Stimulated activated CD8-positive, alpha-beta memory T cell treated with anti-CD3 and anti-CD28 coated beads, Interleukin-7, amount 100 ng/mL, for 1 hour (primary cell): ENCODE measurements at regions not wholly inside any gene's neighbourhood (a gene's known extent, or its start where the extent isn't known, plus 50 kb on each side); places are given as distances from the start of the nearest gene placed in this dataset.

Experiments used
- DNase-seq, 2 donors: peaks; one replicate each; pipeline ENCODE4 v3.0.0-alpha.2; 2020; ENCODE audit warnings: low read depth in 2 of 2

DNA sequence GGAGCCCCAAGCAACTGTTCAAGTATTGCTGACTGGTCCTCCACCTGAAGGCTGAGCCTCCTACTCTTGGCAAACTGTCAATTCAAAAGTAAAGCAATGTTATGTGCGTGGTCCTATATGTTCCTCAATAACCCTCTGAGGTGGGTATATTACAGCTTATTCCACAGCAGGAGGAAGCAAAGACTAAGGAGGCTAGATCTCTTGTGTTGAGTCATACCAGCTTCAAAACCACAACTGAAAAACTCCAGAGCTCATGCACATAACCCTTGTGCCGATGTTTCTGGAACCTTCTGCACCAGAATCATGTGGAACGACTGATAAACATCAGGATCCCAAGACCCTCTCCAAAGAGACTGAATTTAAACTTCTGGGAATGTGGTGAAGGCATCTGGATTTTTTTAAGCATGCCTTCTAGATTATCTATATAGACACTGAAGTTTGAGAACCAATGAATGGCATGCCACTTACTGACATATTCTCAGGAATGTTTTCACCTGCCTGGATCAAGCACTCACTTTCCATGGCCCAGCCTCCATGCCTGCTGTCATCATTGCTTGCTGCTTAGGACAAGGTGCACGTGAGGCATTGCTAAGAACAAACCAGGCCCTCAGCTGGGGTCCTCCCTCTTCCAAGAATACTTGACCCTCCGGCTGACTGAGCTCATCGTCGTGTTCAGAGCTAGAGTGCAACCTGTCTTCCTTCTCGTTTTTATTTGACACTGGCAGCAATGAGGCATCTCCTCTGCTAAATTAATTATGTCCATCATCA is 194.7 kb downstream of the BCL11B start:
- DNase-seq = no peak

DNA sequence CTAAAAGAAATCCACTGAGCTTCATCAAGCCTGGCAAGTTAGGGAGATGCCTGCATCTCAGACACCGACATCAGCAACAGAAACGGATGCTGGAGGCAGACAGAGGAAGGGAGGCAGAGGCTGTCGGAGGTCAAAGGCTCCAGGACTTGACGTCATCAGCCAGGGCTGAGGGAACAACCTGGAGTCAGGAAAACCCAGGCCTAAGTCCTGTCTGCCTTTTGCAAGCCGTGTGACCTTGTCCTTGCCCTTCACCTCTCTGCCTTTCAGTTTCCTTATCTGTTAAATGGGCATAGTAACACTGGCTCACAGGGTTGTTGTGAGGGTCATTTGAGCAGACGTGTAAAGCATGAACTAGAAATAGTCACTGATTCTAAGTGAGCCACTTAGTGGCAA is 194.2 kb downstream of the BCL11B start:
- DNase-seq = no peak

DNA sequence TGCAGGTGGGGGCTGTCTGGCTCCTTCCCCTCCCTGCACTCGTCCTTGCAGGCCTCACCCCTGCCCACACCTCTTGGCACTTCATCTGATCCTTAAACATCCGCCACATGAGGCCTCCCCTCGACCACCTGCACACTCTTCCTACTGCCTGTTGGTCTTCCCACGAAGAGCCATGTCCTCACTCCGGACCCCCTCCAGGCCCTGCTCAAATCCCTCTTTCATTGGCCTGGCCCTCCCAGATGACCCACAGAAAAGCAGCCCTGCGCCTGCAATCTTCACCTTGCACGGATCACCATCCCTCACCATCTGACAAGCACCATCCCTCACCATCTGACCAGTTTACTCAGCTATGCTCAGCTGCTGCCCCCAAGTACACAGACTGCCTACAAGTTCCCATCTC is 193.6 kb downstream of the BCL11B start:
- DNase-seq = no peak

DNA sequence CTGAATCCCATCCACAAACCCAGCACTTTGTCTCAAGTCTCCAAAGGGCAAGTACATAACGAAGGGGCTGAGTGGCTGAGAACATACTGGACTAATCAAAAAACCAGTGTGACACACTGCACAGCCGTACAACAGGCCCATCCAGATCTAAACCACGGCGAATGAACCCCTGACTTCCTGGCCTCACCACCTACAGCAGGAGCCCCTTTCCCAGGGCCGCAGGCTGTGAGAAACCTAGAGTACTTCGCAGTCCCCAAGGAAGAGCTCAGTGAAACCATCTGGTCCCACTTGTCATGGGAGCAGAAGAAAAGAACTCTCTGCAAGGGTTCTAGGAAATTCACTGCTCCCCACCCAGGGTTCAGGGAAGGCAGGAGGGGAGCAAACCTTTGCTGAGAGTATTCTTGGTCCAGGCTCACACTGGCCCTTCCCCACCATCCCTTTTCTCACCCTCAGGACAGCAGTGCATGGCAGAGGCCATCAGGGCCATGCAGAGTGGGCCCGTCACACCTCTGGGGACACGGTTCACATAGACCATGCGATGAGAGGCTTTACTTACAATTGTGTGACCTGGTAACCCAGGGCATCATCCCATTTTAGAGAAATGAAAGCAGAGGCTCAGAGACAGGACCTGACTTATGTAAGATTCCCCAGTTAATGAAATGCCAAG is 192.8 kb downstream of the BCL11B start:
- no peak for DNase-seq

DNA sequence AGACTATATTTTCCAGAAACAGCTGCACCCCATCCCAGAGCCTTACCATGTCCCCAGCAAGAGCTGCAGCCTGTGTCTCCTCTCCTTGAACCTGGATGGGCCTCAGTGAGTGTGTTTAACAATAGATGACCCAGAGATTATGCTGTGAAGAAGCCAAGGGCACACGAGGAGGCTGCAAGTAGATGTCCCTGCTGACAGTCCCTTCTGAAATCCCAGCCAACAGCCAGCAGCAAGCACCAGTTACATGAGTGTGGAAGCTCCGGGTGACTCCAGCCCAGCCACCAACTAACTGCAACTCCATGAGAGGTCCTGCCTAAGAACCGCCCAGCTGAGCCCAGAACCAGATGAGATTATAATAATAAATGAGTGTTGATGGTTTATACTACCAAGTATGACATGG is 191.7 kb downstream of the BCL11B start:
- DNase-seq = no peak

DNA sequence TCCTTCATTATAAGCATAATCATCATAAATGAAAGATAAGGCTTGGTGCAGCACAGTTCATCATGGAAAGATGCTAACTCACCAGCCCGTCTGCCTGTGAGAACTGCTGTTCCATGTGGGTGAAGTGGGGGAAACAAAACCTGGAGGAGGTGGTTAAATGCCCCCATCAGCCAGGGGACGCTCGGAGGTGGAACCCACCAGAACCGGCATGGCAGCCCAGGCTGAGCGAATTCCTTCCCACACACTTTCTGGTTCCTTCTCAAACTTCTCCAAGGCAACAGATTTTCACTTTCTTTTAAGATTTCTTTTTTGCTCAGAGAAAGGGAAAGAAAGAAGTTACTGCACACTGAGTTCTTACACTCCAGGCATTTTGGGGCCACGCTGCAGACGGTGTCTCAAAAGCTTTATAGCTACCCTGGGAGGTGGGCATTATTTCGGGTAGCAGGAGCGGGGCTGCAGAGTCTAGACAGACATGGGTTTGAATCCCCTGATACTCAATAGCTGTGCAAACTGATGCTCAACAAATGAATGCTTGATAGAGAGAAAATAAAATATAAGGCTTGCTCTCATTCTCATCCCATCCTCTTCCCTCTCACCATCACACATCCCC is 190.7 kb downstream of the BCL11B start:
- no peak for DNase-seq

DNA sequence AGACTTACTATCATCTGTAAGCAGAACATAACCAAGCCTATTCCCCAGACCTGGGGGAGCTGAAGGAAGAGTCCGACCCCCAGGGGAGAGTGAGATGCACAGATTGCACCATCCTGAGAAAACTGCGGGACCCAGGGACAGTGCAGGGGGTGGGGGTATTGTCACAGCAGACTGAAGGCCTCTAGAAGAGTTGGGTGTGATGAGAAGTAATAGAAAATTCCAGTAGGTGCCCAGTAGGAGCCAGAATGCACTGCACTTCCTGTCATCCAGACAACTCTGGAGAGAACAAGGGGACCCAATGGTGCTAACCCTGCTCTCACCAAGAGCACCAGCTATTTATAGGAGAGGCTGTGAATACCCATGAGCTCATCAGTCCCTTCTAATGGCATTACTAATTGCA is 190.1 kb downstream of the BCL11B start:
- no peak for DNase-seq

DNA sequence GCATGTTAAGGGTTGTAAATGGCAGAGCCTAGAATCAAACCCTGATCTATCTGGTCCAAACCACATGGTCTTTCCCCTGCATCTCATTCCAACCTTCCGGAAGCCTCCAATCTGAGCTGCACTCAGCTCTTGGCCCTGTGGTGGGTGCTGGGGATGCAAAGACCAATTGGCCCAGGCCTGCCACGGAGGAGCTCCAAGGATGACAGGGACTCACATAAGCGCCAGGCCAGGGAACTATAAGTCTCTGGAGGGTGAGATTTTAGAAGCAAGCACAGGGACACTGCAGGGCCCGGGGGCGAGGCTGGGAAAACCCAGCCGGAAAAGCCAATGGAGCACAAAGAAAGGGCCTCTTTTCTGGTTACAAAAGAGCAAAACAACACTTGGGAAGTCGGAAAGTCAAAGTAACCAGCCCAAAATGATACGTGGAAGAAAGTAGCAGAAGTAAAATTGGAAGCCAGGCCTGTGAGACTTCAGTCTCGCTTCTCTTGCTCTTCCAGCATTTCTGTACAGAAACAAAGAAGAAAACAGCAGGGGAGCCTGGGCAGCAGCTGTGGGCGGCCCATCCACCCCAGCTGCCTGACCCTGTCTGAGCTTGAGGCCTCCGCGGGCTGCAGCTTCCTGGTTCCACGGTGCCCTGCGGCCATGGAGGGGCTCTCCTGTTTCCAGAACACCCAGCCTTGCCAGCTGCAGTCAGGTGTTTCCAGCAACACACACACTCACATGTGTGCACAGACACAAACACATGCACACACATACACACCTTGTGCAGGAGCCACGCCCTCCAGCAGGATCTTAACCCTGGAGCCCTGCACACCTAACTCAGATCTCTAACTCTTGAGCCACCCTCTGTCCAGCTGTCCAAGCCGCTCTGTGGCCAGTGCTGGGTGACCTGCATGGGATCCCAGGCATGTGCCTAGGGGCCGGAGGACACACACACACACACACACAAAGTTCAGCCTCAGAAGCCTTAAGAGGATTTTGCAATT is 178.2 kb downstream of the BCL11B start:
- no peak for DNase-seq

DNA sequence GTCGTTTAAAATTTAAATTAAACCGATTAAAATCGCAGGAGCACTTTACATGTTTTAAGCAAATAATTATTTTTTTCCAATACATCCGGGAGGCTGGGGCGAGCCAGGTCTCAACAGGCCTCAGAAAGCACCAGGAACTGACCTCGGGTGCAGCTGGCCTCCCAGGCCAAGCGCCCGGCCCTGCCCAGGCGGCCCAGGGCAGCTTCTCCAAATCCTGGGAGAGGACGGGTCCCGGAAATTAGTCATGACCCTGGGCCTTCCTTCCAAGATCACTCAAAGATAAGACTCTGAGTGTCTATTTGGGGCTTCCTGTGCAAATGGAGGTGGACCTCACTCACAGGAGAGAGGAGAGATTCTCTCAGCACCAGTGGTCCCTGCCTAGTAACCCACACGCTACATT is 177.1 kb downstream of the BCL11B start:
- DNase-seq = no peak

DNA sequence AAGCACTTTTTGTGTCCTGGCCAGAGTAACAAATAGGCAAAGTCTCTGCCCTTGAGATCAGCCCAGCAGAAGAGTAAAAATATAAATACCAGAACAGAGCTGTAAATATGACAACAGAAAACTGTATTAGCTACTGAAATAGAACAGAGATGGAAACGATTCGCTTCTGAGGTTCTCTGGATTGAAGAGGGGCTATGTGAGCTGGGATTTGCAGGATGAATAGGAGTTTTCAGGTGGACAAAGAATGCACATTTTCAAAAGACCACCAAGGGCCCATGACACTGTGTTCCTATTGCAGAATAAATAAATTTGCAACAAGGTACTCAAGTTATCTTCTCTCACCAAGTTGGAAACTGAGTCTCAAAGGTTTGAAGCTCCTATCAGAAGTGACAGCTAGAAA is 176.6 kb downstream of the BCL11B start:
- DNase-seq = no peak

DNA sequence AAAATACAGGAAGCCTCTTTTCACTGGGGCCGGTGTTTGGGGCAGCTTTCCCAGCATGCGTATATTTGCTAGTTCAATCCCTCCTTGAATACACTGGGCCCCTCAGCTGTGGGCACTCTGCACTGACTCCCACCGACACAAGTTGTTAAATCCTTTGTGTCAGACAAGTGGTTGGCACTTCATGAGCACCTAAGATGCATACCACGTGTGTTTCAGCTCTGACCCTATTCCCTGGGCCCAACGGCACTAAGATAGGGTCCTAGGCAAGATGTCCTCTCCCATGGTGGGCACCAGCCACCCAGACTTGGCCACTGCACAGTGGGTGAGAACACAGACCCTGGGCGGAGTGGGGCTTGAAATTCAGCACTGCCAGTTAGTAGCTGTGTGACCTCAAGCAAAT is 173.8 kb downstream of the BCL11B start:
- no peak for DNase-seq

DNA sequence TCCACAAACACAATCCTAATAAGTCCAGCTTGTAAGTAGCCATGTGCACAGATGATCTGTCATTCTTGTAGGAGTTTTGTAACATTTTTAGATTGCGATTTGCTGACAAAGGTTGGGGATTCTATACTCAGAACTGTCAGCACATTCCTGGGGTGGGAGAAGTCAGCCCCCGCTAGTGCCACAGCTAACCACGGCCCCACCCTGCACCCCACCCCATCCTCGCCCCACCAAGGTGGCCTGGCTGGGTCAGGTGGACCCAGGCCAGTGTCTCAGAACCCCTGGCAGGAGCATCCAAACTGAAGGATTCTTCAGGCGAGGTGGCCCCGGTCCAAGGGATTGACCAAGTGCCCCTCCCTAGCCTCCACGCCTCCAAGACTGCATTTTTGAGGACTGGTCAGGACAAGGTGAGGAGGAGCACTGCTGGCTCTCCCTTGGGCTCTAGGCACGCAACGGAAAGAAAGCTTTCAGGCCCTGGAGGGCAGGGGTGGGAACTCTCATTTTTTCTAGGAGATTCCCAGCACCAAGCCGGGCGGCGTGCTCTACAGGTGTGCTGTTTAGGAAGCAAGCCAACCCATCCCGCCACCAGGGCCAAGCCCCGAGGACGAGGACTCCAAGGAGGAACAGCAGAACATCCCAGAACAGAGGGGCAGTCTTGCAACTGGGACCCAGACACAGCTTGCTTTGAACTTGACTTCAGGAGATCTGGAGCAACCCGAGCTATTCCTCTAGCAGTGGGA is 172.8 kb downstream of the BCL11B start:
- no peak for DNase-seq

DNA sequence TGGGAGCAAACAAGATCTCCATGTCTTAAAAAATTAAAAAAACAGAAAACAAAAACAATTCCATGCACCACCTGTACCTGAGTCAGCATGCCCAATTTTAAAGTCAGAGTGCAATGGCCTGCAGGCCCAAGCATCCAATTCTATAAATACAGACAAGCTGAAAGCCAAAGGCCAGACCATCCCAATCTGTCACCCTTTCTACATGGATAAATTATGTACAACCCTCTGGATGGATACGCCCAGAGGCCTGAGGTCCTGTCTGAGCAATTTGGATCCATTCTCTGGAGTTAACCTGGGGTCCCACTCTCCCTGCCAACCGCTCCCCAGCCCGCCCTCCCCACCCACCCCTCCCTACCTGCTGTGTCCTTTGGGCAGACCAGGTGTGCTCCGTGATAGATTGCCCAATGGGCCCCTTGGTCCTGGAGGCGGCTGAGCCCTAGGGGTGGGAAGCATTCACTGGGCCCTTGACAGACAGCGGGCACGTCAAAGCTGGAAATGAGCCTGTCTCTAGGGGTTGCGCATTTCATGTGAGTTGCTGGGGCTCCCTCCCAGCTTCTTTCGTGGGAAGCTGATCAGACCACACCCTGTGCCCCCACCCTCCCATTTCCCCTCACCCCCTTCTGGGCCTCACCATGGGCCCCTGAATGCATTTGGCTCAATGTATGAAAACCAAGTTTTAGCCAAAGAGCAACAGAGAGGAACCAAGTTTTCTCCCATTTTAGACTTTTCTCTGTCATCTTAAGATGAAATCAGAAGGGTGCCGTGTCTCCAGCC is 171.3 kb downstream of the BCL11B start:
- DNase-seq = no peak

DNA sequence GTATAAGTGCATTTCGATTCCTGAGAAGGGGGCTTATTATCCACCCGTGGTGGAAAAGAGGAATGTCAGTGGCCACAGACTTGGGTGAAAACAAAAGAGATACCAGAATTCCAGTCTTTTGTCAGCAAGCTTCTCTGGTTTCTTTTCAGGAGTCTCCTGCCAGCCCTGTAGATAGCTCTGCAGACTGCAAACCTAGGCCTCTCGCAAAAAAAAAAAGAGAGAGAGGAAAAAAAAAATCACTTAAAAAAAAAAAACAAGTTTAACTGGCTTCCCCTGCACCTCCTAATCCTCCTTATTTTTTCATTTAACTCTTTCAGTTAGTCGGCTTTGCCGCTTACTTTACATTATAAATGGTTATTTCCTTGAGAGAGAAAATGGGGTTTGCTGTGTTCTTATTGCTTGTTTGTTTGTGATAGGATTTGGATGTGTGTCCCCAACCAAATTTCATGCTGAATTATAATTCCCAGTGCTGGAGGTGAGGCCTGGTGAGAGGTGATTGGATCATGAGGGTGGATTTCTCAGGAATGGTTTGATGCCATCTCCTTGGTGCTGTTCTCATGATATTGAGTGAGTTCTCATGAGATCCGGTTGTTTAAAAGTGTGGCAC is 170.0 kb downstream of the BCL11B start:
- no peak for DNase-seq

DNA sequence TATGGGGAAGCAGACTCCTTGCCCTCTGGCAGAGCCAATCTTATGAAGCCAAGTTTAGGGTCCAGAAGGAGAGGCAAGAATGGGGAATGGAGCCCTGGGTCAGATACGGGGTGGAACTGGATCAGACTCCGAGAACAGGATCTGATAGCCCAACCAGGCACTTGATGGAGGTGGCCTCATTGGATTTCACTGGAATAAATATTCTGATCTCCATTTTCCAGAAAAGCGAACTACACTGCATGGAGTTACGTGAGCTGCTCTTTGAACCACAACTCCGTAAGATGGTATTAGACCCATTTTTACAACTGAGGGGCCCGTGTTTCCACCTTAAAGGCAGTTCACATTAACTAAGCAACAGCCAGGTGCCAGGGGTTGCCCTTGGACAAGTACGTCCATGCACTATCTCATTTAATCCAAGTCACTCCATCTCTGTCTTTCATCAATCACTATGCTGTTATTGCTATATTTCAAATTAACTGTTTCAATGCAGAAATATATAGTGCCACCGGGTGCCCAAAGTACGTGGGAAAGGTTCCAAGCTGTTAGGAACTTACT is 155.2 kb downstream of the BCL11B start:
- DNase-seq = no peak

DNA sequence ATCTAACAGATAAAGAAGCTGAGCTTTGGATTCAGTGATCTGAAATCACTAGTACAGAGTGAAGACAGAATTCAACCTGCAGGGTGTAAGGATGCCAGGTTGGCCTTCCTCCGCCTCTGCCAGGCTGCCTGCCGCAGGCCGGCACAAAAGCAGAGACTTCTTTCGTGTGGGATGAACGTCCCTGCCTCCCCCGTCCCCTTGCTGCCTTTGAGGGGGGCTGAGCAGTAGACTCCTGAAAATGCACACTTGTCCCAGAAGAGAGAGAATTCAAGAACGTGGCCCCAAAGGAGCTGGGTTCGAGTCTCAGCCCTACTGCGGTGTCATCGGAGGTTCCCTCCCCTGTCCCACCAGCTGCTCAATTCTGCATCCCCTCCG is 154.3 kb downstream of the BCL11B start:
- DNase-seq = no peak

DNA sequence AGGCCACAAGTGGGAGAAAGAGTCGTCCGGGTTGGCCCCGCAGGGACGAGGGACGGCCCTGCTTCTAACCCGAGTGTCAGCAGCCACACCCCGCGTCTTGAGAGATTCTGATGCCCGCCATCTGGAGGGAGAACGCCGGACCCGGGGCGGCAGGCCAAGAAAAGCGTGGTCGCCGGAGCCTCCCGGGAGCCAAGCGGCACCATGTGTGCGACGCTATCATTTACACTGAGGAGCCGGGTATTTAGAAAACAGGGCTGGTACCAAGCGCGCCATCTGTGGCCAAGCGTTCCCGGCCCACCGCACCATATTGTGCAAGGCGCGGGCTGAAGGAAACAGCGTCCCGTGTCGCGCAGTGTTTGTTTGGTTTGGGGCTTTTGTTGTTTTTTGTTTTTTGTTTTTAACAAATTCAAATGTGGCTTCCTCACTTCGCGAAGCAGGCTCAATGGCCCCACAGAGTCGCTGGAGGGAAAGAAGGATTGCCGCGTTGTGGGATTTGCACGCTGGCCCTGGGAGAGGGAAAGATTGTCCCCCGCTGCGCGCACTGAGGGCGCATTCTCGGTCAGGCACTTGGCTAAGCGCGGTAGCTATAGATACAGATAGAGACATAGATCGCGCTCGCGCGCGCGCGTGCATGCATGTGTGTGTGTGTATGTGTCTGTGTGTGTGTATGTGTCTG is 153.8 kb downstream of the BCL11B start:
- no peak for DNase-seq

DNA sequence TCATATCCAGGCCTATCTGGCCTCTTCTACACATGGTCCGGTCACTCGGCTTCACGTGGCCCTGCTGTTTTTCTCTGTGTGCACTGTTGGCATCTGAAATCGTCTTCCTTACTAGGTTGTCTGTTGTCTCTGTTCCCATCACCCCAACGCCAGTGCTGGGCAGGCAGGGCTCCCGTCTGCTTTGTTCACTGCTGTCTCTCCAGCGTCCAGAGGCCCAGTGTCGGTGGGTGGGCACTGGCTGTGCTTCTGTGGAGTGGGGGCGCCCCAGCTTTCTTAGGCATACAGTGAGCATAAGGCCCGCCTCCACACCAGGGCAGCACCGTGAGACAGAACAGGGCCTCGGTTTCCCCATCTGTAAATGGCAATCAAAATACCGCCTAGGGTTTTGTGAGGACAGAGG is 153.1 kb downstream of the BCL11B start:
- no peak for DNase-seq
